HepG2 (cell line): ENCODE measurements at regions not wholly inside any gene's neighbourhood (a gene's known extent, or its start where the extent isn't known, plus 50 kb on each side); places are given as distances from the start of the nearest gene placed in this dataset.

Experiments
- ATAC-seq: fragments of 200-7000 bp; cut with Tn5 transposase; 3 replicates; pipeline ENCODE4 v1.9.1; 2020; ENCODE audit warnings: mild to moderate bottlenecking, moderate library complexity
- BruUV-seq: library from RNA; stranded (reverse); fragments of 400-500 nt; replicated peaks from 2 replicates; lab custom pipeline; 2021; lab: Mats Ljungman, UMichigan
- CTCF ChIA-PET: fragments of 300-600 bp; formaldehyde crosslinking; extraction: SDS; loops from one replicate; lab custom pipeline; 2021; ENCODE audit warnings: low total read pairs, inconsistent platforms, low intra/inter-chr PET ratio; lab: Yijun Ruan, JAX
- POLR2A ChIA-PET: fragments of 350-600 bp; sonication (Branson Sonifier 250); formaldehyde crosslinking; loops from one replicate; lab custom pipeline; 2020; ENCODE audit warnings: antibody characterized with exemption, inconsistent platforms; lab: Yijun Ruan, JAX
- DNase-seq: peaks from one replicate; pipeline ENCODE4 v3.0.0-alpha.2; 2015; ENCODE audit warnings: low spot score
- FAIRE-seq: peaks from 3 replicates; lab custom pipeline; 2011; peaks lifted over from hg19 to GRCh38; lab: Jason Lieb, UNC
- H2AFZ ChIP-seq: one replicate; pipeline ENCODE4 v1.6.1; 2011; ENCODE audit warnings: low read length, inconsistent platforms
- H3K27ac ChIP-seq: fragments of 300-600 bp; 3 replicates; pipeline ENCODE4 v1.8.0; 2011; ENCODE audit warnings: mixed run types, mild to moderate bottlenecking, mixed read lengths, low read length, inconsistent platforms; ENCODE audit not compliant: insufficient read depth; ENCODE audit errors: extremely low read length
- H3K27me3 ChIP-seq, 2 experiments: fragments of 200-600 bp in 1 of 2; 2 replicates in 1 of 2; 3 replicates in 1 of 2; pipeline versions ENCODE4 v1.6.0 to v1.8.0; 2011; ENCODE audit warnings: low read length in 2 of 2, mild to moderate bottlenecking in 2 of 2, moderate library complexity in 2 of 2, inconsistent platforms in 1 of 2; ENCODE audit not compliant: insufficient read depth in 2 of 2, control insufficient read depth in 1 of 2
- H3K36me3 ChIP-seq, 2 experiments: fragments of 200-600 bp in 1 of 2; replicated peaks in 1 of 2; 2 replicates in 1 of 2; 3 replicates in 1 of 2; pipeline versions ENCODE4 v1.5.1 to v1.8.0; 2011; ENCODE audit warnings: low read length in 2 of 2, inconsistent platforms in 1 of 2; ENCODE audit not compliant: insufficient read depth in 2 of 2, control insufficient read depth in 1 of 2
- H3K4me1 ChIP-seq: 2 replicates; pipeline ENCODE4 v1.5.1; 2012; ENCODE audit warnings: low read length, inconsistent platforms; ENCODE audit not compliant: insufficient read depth
- H3K4me2 ChIP-seq: 2 replicates; pipeline ENCODE4 v1.6.0; 2011; ENCODE audit warnings: low read depth, low read length, inconsistent platforms
- H3K4me3 ChIP-seq, 3 experiments: fragments of 200-600 bp in 1 of 3; sonication (generic), shearing (Covaris generic) in 1 of 3; replicated peaks in 1 of 3; 2 replicates each; pipeline ENCODE4 v1.5.1; 2011 to 2016; ENCODE audit warnings: low read length in 3 of 3, inconsistent platforms in 2 of 3, low read depth in 2 of 3, mild to moderate bottlenecking in 2 of 3, control low read depth in 1 of 3, mixed read lengths in 1 of 3; ENCODE audit not compliant: insufficient read depth in 1 of 3
- H3K79me2 ChIP-seq: one replicate; pipeline ENCODE4 v1.6.1; 2011; ENCODE audit warnings: low read length, inconsistent platforms; ENCODE audit not compliant: insufficient read depth
- H3K9ac ChIP-seq: 2 replicates; pipeline ENCODE4 v1.6.0; 2011; ENCODE audit warnings: mild to moderate bottlenecking, low read depth, low read length, inconsistent platforms; ENCODE audit not compliant: insufficient read depth
- H3K9me3 ChIP-seq: 2 replicates; pipeline ENCODE4 v1.5.1; 2012; ENCODE audit warnings: mild to moderate bottlenecking, low read length
- H4K20me1 ChIP-seq: 2 replicates; pipeline ENCODE4 v1.6.0; 2011; ENCODE audit warnings: inconsistent platforms, mild to moderate bottlenecking, low read length, moderate library complexity; ENCODE audit not compliant: insufficient read depth
- EEA1 ChIP-seq: sonication (generic); formaldehyde crosslinking; IDR thresholded peaks from 2 replicates; pipeline ENCODE4 v1.5.1; 2020; ENCODE audit warnings: mild to moderate bottlenecking, missing genetic modification reagents, borderline replicate concordance
- ERF ChIP-seq: IDR thresholded peaks from 2 replicates; pipeline ENCODE4 v1.6.1; 2018; ENCODE audit warnings: missing biosample characterization, missing genetic modification reagents
- GTF2F1 ChIP-seq: fragments of 150-350 bp; IDR thresholded peaks from 2 replicates; pipeline ENCODE4 v1.6.1; 2014; ENCODE audit warnings: low read length
- ONECUT2 ChIP-seq: sonication (generic); formaldehyde crosslinking; IDR thresholded peaks from 2 replicates; pipeline ENCODE4 v1.4.0; 2020; ENCODE audit warnings: missing genetic modification reagents
- PAX8 ChIP-seq: sonication (generic); formaldehyde crosslinking; IDR thresholded peaks from 2 replicates; pipeline ENCODE4 v1.8.0; 2022; ENCODE audit warnings: mild to moderate bottlenecking, missing genetic modification reagents, borderline replicate concordance
- PRMT3 ChIP-seq: sonication (generic); formaldehyde crosslinking; IDR thresholded peaks from 2 replicates; pipeline ENCODE4 v1.8.1; 2022; ENCODE audit warnings: low read depth, mild to moderate bottlenecking, moderate library complexity, missing genetic modification reagents, borderline replicate concordance
- ZFP36 ChIP-seq: fragments of 150-350 bp; IDR thresholded peaks from 2 replicates; pipeline ENCODE4 v1.6.1; 2018; ENCODE audit warnings: borderline replicate concordance, low read length, low read depth; ENCODE audit not compliant: partially characterized antibody
- ZNF235 ChIP-seq: sonication (generic); formaldehyde crosslinking; IDR thresholded peaks from 2 replicates; pipeline ENCODE4 v1.8.1; 2023; ENCODE audit warnings: mild to moderate bottlenecking, missing genetic modification reagents, borderline replicate concordance
- ZNF704 ChIP-seq: sonication (generic); formaldehyde crosslinking; IDR thresholded peaks from 2 replicates; pipeline ENCODE4 v1.8.1; 2023; ENCODE audit warnings: mild to moderate bottlenecking, inconsistent platforms, moderate library complexity, missing genetic modification reagents, borderline replicate concordance
- WGBS: methylation state at CpG from one replicate; pipeline ENCODE4 v1.1.6; 2017; ENCODE audit warnings: low lambda C conversion rate; 5-methylcytosine and 5-hydroxymethylcytosine counted together
- in situ Hi-C: cut with HindIII; loops from 2 replicates; pipeline ENCODE4 v1.10.0; 2017; ENCODE audit warnings: low pct_unique_long_range_greater_than_20kb; ENCODE audit not compliant: extremely low pct_ligation_motif_present
- intact Hi-C: fragments of 100-400 bp; cut with micrococcal nuclease; formaldehyde crosslinking; loops from one replicate; pipeline ENCODE4 v1.10.0; 2022; ENCODE audit not compliant: unreplicated experiment
- TF ChIP-seq, protein P1 (sequence below): sonication (generic); formaldehyde crosslinking; IDR thresholded peaks from 2 replicates; pipeline ENCODE4 v1.8.1; 2023; ENCODE audit warnings: missing genetic modification reagents, mild to moderate bottlenecking, borderline replicate concordance
- TF ChIP-seq, protein P2 (sequence below): IDR thresholded peaks from 2 replicates; pipeline ENCODE4 v1.6.1; 2018; ENCODE audit warnings: missing genetic modification reagents, mild to moderate bottlenecking, missing compliant biosample characterization

GRCh38 chr3:117515309-117515708, 805.7 kb downstream of the TUSC7 start:
- intact Hi-C loops (no loop called here), in situ Hi-C loops (no loop called here)
- Histone ChIP-seq H3K4me2 (no peak overlapping the region), H3K9me3 (no peaks in the 10 kb centered on the region), H2AFZ (no peak overlapping the region), H3K36me3 (no peaks in the 10 kb centered on the region), H3K27me3 (no peaks in the 10 kb centered on the region), H3K4me1 (no peaks in the 10 kb centered on the region), H3K79me2 (no peaks in the 10 kb centered on the region), H4K20me1 (no peaks in the 10 kb centered on the region), H3K9ac (no peak overlapping the region), H3K4me3 (no peak overlapping the region), H3K27ac (no peak overlapping the region)
- ChIA-PET POLR2A (no interaction called here), CTCF (no interaction called here)
- DNase-seq, result no peak
- TF ChIP-seq, protein P1, sequence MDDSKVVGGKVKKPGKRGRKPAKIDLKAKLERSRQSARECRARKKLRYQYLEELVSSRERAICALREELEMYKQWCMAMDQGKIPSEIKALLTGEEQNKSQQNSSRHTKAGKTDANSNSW (CRISPR knock-in tag), result no peak
- TF ChIP-seq ERF (CRISPR knock-in tag) (no peak), GTF2F1 (no peak), ONECUT2 (CRISPR knock-in tag) (no peak), EEA1 (CRISPR knock-in tag) (no peak), ZFP36 (no peak), ZNF704 (CRISPR knock-in tag) (no peak), PAX8 (CRISPR knock-in tag) (no peak), PRMT3 (CRISPR knock-in tag) (no peak), ZNF235 (CRISPR knock-in tag) (no peak)
- TF ChIP-seq, protein P2, sequence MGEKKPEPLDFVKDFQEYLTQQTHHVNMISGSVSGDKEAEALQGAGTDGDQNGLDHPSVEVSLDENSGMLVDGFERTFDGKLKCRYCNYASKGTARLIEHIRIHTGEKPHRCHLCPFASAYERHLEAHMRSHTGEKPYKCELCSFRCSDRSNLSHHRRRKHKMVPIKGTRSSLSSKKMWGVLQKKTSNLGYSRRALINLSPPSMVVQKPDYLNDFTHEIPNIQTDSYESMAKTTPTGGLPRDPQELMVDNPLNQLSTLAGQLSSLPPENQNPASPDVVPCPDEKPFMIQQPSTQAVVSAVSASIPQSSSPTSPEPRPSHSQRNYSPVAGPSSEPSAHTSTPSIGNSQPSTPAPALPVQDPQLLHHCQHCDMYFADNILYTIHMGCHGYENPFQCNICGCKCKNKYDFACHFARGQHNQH (CRISPR knock-in tag), result no peak
- no TSS peak for BruUV-seq
- no peak for FAIRE-seq
- no peak for ATAC-seq
- 13% methylated on average over 2 of the region's 2 CpGs for WGBS
